ENCODE measurements at regions not wholly inside any gene's neighbourhood (a gene's known extent, or its start where the extent isn't known, plus 50 kb on each side); places are given as distances from the start of the nearest gene placed in this dataset.
A peak's percentile ranks its signal among the peaks of the same experiment; 100 is the strongest.

GRCh38 chr15:25544076-25544475 is 105.3 kb upstream of the UBE3A start:
- no peak for TF ChIP-seq POLR2AphosphoS5 (IDR thresholded peaks at IDR 0.05)
- no peak for TF ChIP-seq POLR2A (IDR thresholded peaks at IDR 0.05)
- TF ChIP-seq CTCF (IDR thresholded peaks at IDR 0.05), result no peak
- no peak for TF ChIP-seq EP300 (IDR thresholded peaks at IDR 0.05; ENCODE audit: low read depth)
- no peak for DNase-seq
- H3K27ac ChIP-seq, result peak overlapping the region in 2 of 4 donors; percentile 32 to 42
- H3K27me3 ChIP-seq, result no peaks in the 10 kb centered on the region
- H3K36me3 ChIP-seq, result no peaks in the 10 kb centered on the region
- 90 to 95% methylated on average over 6 to 7 of the region's 7 CpGs for WGBS, 2 donors (ENCODE audit: low coverage in 1 of 2)
- peaks cover 0 to 5% (median 0%) of the 10 kb centered on the region in 4 donors for H3K4me1 ChIP-seq
- no peak overlapping the region for H3K4me3 ChIP-seq
- no peaks in the 10 kb centered on the region for H3K9me3 ChIP-seq
- intact Hi-C loops (cut with DNase I; ENCODE audit: low total_unique reads), result no loop called here
- in situ Hi-C loops (cut with MboI; ENCODE audit: low pct_ligation_motif_present in 1 of 4, low pct_unique_long_range_greater_than_20kb in 1 of 4, low sequenced_read_pairs in 3 of 4), result no loop called here

GRCh38 chr15:25543196-25543595 is 104.4 kb upstream of the UBE3A start:
- Histone ChIP-seq H3K27me3 (no peaks in the 10 kb centered on the region), H3K4me3 (no peak overlapping the region), H3K4me1 (peaks cover 0 to 5% (median 0%) of the 10 kb centered on the region in 4 donors), H3K36me3 (no peaks in the 10 kb centered on the region), H3K9me3 (no peaks in the 10 kb centered on the region), H3K27ac (peak overlapping the region; percentile 16 to 53 (median 37))
- 43% methylated on average over 1 of the region's 1 CpG; no CpG with 5 or more reads in 1 of the 2 donors for WGBS, 2 donors (ENCODE audit: low coverage in 1 of 2)
- intact Hi-C loops (cut with DNase I; ENCODE audit: low total_unique reads), result no loop called here
- in situ Hi-C loops (cut with MboI; ENCODE audit: low pct_ligation_motif_present in 1 of 4, low pct_unique_long_range_greater_than_20kb in 1 of 4, low sequenced_read_pairs in 3 of 4), result no loop called here
- peak in 1 of 3 donors; percentile 17 for TF ChIP-seq POLR2AphosphoS5 (IDR thresholded peaks at IDR 0.05)
- no peak for TF ChIP-seq CTCF (IDR thresholded peaks at IDR 0.05)
- DNase-seq, result peak; percentile 31

GRCh38 chr15:25541228-25541627 is 102.4 kb upstream of the UBE3A start:
- Histone ChIP-seq H3K4me3 (no peak overlapping the region), H3K27ac (no peak overlapping the region), H3K4me1 (peaks cover 0 to 5% (median 0%) of the 10 kb centered on the region in 4 donors), H3K9me3 (no peaks in the 10 kb centered on the region), H3K27me3 (no peaks in the 10 kb centered on the region), H3K36me3 (no peaks in the 10 kb centered on the region)
- no peak for DNase-seq
- in situ Hi-C loops (cut with MboI; ENCODE audit: low pct_ligation_motif_present in 1 of 4, low pct_unique_long_range_greater_than_20kb in 1 of 4, low sequenced_read_pairs in 3 of 4), result no loop called here
- TF ChIP-seq EP300 (IDR thresholded peaks at IDR 0.05; ENCODE audit: low read depth) (no peak), POLR2A (IDR thresholded peaks at IDR 0.05) (no peak), POLR2AphosphoS5 (IDR thresholded peaks at IDR 0.05) (no peak), CTCF (IDR thresholded peaks at IDR 0.05) (no peak)
- intact Hi-C loops (cut with DNase I; ENCODE audit: low total_unique reads), result no loop called here

- TF ChIP-seq CTCF (IDR thresholded peaks at IDR 0.05) (no peak), POLR2A (IDR thresholded peaks at IDR 0.05) (no peak), EP300 (IDR thresholded peaks at IDR 0.05; ENCODE audit: low read depth) (no peak), POLR2AphosphoS5 (IDR thresholded peaks at IDR 0.05) (no peak)
- Histone ChIP-seq H3K4me3 (no peak overlapping the region), H3K4me1 (no peaks in the 10 kb centered on the region), H3K36me3 (no peaks in the 10 kb centered on the region), H3K27ac (no peak overlapping the region), H3K9me3 (no peaks in the 10 kb centered on the region), H3K27me3 (no peaks in the 10 kb centered on the region)
- intact Hi-C loops (cut with DNase I; ENCODE audit: low total_unique reads) (no loop called here), in situ Hi-C loops (cut with MboI; ENCODE audit: low pct_ligation_motif_present in 1 of 4, low pct_unique_long_range_greater_than_20kb in 1 of 4, low sequenced_read_pairs in 3 of 4) (no loop called here)
- DNase-seq, result no peak
- WGBS, 2 donors (ENCODE audit: low coverage in 1 of 2), result 70 to 90% methylated on average over 6 to 7 of the region's 7 CpGs
These were observed 98.2 kb upstream of the UBE3A start for GRCh38 chr15:25536801-25537611.

Measured in transverse colon (tissue), 4 donors.